Transverse colon (tissue), 3 donors: ENCODE measurements at regions not wholly inside any gene's neighbourhood (a gene's known extent, or its start where the extent isn't known, plus 50 kb on each side); places are given as distances from the start of the nearest gene placed in this dataset.

Source experiments
- EP300 ChIP-seq: sonication (generic); formaldehyde crosslinking; IDR thresholded peaks from one replicate; pipeline ENCODE4 v1.6.1; 2017; ENCODE audit warnings: antibody characterized with exemption, low read depth
- TF ChIP-seq, protein P1 (sequence below), 5 experiments: fragments of 200-600 bp in 3 of 5; fragments of 450-650 bp in 2 of 5; sonication (generic) in 3 of 5; IDR thresholded peaks; 1 replicate in 2 of 5; 2 replicates in 3 of 5; pipeline ENCODE4 v1.5.1; 2016 to 2017; ENCODE audit warnings: antibody characterized with exemption in 5 of 5, inconsistent platforms in 3 of 5, mild to moderate bottlenecking in 2 of 5, moderate library complexity in 1 of 5

DNA sequence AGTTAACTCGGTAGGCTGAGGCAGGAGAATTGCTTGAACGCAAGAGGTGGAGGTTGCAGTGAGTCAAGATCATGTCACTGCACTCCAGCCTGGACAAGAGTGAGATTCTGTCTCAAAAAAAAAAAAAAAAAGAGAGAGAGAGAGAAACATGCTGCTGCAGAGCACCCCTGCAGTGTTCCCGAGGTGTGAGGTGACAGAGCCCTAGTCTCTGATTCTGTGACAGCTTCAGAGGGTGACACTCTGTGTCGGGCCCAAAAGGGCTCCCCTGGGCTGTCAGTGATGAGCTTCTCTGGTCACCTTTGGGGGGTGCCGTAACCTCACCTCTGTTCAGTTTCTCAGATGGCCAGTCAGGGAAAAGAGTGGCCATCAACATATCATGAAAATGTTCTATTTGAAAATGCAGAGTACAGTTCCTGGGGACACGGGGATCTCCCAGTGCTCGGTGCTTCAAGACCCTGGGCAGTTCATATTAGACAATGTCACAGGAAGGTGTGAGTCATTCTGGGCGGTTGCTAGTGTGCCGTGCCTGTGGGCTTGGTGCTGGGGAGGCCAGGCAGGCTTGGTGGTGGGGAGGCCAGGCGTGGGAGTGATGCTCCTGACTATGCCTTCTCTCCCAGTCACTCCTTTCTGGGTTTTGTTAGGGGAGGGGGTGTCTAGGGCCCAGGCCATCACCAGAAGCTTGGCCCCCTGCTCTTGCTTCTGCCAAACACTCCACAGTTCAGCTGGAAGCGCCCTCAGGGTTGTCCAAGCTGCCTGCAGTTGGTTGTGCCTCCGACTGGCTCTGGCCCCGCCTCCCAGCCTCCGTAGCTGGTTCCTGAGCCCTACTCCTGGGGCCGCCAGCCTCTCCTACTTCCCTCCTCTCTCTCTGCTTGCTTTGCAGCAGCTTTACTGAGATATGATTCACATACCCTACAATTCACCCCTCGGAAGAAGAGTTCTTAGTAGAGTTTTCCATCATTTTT, 52.5 kb upstream of the CLDN5 start:
- no peak for TF ChIP-seq EP300
- TF ChIP-seq, protein P1, sequence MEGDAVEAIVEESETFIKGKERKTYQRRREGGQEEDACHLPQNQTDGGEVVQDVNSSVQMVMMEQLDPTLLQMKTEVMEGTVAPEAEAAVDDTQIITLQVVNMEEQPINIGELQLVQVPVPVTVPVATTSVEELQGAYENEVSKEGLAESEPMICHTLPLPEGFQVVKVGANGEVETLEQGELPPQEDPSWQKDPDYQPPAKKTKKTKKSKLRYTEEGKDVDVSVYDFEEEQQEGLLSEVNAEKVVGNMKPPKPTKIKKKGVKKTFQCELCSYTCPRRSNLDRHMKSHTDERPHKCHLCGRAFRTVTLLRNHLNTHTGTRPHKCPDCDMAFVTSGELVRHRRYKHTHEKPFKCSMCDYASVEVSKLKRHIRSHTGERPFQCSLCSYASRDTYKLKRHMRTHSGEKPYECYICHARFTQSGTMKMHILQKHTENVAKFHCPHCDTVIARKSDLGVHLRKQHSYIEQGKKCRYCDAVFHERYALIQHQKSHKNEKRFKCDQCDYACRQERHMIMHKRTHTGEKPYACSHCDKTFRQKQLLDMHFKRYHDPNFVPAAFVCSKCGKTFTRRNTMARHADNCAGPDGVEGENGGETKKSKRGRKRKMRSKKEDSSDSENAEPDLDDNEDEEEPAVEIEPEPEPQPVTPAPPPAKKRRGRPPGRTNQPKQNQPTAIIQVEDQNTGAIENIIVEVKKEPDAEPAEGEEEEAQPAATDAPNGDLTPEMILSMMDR (IDR thresholded peaks at IDR 0.05) = no peak
